GM19467 (cell line): ENCODE measurements at regions not wholly inside any gene's neighbourhood (a gene's known extent, or its start where the extent isn't known, plus 50 kb on each side); places are given as distances from the start of the nearest gene placed in this dataset.
"Not testable (repeated sequence)": the region's sequence is repeated elsewhere in the genome, so short reads cannot be mapped to it uniquely, and the experiment has no call there.

Source experiments
- ATAC-seq: cut with Tn5 transposase; IDR thresholded peaks from one replicate; pipeline ENCODE4 v1.9.1; 2021; ENCODE audit warnings: mild to moderate bottlenecking, moderate library complexity; ENCODE audit not compliant: unreplicated experiment

DNA sequence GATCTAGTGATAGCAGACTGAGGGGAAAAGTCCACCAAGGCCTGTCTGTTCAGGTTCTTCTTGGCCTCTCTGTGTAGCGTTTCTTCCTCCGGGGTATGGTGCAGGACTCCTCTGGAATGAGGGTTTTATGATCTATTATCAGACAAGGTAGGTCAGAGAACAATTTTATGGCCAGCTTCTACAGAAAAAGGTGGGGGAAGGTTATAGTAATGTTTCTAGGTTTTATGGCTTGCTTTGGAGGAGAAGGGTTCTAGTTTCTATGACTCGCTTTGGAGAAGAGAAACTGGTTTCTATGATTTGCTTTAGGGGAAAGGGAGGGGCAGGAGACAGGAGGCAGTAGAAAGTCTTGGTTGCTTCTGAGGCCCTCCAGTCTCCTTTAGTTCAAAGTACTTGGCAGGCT lies 144.8 kb upstream of the LAMA2 start:
- no peak for ATAC-seq

DNA sequence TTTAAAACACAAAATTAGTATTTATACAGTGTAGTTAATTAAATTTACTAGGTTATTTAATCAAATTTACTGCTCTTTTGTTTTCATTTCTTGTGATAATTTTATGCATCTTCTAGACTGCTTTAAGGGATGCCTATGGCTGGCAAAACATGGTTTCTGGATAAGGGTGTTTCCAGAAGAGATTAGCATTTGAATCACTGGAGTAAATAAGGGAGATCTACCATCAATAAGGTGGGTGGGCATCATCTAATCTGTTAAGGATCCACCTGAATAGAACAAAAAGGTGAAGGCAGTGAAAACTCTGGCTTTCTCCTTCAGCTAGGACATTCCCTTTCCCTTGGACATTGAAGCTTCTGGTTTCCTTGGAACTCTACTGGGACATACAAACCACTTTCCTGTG lies 146.2 kb upstream of the LAMA2 start:
- no peak for ATAC-seq

DNA sequence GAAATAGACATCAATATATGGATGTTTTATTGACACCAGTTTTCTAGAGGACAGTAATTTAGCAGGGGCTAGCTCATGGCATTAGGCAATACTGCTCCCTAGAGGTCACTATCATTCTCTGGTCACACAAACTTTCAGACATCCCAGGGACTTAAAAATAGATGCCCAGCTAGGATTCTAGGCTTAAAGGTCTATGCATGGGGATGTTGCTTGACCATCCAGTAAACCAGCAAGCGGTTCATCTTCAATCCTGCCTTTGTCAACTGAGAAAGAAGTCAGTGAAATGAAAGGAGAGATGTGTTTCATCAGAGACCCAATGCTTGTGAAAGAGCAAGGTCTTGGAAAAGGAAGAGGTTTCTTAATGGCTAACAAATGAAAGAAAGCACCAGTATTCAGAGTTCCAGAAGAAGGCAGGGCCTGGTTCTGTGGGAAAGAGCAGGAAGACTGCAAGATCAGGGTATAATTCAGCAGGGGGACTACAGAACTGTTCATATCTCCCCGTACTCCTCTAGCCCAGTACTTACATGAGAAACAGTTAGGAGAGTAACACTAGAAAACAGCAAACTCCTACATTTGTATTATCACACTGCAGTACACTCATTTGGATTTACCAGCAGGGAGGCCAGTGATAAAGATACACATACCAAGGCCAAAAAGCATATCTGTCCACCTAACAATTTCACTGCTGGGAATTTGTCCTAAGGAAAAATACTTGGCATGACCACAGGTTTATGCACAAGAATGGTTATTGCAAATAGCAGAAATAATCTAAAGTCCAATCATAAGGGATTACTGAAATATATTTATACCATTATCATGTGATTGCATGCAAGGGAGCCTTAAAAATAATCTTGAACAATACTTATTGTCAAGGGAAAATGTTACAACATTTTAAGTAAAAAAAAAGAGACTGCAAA lies 151.4 kb upstream of the LAMA2 start:
- no peak for ATAC-seq

DNA sequence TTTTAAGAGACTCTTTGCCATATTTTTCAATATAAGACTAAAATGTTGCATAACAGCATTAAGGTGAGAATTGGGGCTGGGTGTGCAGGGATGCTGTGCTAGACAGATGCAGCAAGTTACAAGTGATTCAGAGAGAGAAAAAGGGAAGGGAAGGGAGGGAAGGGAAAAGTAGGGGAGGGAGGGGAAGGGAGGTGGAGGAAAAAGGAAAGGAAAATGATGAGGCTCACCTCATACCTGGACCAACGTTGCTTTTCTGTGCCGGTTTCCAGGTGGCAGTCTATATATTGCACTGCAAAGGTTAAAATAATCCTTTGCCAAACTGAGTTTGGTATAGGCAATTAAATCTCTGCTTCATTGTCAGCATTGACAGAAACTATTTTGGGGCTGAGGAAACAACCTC lies 155.4 kb upstream of the LAMA2 start:
- no peak for ATAC-seq

DNA sequence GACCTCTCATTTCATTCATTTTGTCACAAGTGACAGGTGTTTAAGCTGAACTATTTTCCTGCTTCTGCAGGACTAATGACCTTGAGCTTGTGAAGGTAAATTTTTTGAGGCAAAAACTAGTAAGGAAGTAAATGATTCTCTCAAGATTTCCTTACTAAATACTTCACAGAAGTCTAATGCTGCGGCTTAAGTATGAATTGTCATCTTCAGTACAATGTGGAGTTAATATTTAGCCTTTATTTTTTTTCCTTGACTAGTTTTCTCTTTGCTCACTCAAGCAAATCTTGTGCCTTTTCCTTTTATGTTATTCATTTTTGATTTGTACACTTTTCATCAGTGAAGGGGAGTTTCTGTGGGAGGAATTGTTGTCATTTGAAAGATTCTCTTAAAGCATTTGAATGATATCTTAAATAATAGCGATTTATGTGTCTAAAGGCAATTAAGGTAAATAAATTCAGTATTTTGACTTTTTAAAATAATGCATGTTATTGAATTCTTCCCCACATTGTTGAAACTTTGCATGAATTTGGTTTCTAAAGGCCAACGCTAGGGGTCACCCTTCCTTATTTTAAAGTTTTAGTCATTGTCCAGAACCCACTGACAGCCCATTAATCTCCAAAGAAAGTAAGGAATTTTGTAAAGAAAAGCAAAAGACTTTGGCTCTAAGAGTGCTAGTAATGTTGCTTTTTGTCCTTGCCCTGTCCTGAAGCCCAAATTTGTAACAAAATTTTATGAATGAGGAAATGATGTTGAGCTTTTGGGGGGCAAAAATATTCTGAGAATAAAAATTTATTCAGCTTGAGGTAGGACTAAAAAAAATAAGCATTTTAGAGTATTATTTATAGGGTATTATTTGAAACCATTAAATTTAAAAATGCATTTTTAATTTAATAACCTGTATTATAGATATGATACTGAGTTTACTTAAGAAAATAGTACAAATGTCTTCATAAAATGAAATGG lies 157.4 kb upstream of the LAMA2 start:
- ATAC-seq = no peak

DNA sequence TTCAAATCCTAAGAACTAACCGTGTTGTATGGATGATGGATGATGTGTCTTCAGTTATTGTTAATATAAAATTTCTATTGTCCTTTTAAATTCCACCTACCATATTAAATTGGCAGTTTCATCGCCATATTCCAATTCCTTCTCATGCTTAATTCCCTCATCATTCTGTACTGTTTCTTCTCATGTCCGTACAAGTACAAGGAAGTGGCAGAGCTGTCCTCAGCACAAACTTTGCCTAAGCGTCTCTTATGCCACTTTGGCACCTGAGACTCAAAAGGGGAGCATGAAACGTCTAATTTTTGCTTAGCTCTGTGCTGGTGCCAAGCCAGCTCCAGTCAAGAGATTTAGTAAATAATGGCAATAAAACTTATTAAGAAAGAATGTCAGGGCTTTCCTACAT lies 158.2 kb upstream of the LAMA2 start:
- no peak for ATAC-seq

DNA sequence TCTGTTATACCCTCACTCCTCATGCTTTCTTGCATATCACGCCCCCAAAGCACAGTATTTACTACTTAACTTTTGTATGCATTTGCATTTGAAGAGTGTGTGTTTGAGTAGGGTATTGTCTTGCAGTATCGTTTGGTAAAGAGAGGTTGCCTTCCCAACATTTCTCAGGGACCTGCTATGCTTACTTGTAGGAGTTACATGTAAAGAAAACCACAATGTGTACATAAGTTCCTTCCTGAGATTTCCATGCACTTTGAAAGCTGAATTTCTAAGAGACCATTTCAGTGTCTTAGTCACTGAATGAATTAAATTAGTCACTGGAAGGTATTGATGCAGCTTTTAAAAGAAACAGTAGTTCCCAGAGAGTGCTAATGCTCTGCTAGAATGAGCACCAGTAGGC lies 159.3 kb upstream of the LAMA2 start:
- ATAC-seq = no peak

DNA sequence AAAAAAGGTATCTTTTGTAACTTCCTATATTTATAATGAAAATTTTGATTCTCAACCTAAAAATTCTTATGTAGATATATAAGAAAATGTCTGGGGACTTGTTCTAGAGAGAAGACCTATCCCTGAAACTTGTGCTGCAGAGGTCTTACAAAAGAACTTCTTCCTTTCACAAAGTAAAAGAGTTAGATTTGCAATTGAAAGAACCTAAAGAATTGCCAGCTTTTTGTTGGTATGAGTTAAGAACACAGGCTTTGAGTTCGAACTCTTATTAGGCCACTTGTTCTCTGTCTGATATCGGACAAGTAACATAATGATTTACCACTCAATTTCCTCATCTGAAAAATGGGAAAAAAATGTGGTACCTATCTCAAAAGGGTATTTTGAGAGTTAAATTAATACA lies 162.0 kb upstream of the LAMA2 start:
- no peak for ATAC-seq

DNA sequence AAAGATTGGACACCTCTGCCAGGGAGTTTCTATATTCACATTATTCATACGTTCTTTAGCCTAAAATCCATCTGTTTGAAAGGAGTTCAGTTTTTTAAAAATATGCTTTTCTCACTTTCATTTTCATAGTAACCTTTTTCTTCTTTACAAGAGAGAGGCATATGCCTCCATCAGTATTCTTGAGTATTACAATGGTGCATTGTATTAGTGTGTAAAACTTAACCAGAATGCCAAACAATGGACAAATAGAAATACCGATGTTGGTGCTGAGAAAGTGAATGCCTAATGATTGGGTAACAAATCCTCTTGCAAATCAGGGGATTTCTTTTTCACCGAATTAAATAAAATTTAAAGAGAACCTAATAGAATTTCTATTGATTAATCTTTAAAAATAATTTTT lies 163.2 kb upstream of the LAMA2 start:
- ATAC-seq = no peak

DNA sequence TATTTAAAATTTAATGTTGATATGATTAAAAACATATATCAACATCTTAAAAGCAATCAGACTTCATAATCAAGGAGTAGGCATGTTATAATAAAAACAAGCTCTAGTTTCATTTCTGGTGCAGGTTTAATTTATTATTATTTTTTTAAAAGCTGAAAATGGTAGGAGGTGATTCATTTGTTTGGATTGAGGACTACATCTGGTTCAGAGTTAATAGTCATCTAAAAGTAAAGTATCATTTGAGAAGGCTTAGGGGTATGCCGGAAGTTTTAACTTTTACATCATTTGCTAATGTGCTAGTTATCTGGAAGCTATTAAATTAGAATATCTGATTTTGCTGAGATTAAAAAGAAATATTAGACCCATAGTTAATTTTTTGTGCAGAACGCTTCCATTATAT lies 169.5 kb upstream of the LAMA2 start:
- ATAC-seq = no peak

DNA sequence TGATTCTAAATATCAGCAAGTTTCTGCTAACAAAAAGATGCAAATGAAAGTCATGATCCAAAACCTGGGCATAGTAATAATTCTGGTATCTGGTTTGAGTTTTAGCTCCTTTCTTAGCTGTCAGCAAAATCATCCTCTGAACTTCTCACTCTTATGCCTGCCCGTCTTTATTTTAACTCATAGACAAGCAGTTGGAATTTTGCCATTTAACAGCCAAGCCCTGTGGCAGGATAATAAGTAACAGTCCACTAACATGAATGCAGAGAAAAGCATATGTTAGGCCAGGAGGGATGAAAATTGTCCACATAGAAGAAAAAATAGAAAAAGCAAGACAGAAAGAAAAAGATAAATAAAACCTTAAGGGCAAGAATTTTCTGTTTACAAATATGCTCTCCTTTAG lies 170.0 kb upstream of the LAMA2 start:
- ATAC-seq = no peak

DNA sequence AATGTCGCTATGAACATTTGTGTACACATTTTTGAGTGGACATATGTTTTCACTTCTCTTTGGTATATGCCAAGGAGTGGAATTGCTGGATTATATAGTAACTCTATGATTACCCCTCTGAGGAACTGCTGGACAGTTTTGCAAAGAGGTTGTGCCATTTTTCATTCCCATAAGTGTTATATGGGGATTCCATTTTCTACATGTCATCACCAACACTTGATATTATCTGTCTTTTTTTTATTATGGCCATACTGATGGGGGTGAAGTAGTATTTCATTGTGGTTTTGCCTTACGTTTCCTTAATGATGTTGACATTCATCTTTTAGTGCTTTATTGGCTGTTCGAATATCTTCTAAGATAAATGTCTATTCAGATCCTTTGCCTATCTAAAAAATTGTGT lies 171.8 kb upstream of the LAMA2 start:
- no peak for ATAC-seq

DNA sequence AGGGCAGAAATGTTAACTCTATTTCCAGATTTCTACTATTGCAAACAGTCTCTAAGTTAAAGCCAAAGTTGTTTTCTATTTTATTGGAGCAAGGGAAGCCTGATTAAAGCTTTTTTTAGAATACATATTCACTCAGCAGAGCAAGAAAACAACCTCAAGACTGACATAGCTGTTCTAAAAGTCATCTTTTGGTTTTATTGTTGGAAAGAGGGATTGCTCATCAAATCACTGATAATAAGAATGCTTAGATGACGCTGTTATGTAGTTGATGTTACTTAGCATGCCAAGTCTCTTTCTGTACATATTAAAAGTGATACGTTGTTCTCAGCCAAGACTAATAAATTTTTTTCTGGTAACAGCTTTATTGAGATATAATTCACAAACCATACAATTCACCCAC lies 172.6 kb upstream of the LAMA2 start:
- no peak for ATAC-seq

DNA sequence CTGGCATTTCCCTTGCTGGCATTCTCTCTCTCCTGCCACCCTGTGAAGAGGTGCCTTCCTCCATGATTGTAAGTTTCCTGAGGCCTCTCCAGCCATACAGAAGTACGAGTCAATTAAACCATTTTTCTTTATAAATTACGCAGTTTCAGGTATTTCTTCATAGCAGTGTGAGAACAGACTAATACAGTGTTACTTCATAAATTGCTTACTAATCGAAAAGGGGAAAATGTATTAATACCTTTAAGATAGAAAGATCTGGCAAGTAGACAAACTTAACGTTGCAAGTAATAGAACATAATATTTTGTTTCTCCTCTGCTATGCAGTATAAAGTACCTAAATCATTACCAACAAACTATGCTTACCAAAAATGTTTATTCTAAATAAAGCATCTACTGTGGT lies 178.3 kb upstream of the LAMA2 start:
- no peak for ATAC-seq

DNA sequence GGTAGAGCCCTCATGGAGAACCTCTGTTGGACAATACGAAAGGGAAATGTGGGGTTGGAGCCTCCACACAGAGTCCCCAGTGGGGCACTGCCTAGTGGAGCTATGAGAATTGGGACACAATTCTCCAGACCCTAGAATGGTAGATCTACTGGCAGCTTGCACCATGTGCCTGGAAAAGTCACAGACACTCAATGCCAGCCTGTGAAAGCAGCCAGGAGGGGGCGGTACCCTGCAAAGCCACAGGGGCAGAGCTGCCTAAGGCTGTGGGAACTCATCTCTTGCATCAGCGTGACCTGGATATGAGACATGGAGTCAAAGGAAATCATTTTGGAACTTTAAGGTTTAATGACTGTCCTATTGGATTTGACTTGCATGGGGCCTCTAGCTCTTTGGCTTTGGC lies 179.1 kb upstream of the LAMA2 start:
- ATAC-seq = not testable (repeated sequence)

DNA sequence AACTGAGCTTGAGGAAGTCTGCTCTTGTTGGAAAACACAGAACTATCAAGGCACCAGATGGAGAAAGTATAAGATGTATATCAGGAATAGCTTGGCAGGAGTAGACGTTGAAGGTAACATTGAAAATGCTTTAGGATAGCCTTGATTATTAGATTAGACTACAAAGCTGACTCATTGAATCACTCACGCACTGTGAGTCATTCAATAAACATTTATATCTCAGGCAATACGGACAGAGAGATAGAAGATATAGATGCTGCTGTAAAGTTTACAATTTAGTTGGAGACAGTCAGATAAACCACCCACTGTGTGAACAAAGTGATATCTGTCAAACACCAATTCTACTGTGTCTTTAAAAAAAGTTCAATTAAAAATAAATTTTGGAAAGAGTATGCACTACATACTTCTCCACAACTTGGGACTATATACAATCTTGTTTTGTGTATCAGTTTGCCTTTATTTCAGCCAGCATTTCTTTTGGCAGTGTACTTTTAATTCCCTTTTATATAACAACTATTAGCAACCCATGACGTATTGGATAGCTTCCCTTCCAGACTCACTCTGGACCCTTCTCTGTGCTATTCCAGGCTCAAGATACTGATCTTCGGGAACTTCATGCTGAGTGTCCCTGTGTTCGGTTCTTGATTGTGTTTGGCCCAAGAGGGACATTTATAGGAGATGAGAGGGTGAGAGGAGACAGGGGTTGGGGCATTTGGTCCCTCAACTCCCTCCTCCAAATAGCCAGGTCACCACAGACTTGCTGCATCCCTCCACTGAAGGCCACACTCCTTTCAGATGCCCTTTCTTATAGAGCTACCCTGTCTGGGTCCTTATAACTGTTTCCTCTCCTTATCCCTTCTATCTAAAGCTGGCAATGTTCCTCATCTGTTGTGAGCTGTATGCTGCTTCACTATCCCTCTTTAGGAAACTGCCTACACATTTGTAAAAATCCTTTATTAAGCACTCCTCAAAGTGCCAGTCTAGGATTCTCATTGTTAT lies 176.6 kb upstream of the PTPRK start:
- ATAC-seq = no peak

DNA sequence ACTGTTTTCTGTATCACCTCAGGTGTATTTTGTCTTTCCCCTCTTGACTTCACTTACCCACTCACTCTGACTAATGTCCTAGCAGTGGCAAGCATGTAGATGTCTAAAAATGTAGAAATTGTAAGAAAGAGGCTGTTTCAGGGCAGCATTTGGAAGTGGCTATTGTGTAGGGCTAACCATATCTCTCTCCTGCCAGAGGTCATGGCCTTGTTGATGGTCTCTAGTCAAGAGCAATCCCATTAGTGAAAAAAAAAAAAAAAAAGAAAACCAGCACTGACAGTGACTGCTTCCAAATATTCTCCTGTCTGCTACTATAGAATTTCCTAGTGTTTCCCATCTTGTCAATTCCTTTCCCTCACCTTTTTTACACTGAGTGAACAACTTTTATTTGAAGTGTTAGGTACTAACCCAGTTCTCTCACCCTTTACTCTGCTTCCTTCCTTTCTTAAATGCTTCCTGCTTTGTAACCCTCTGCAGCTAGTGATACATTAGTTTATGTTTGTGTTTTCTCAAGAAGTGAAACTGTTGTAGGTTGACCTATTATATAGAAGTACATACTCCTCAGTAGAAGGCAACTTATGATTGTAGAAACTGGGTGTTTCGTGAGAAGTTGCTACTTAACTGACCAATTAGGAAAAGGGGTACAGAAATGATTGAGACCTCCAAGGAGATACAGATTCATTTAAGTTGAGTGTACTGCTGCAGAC lies 174.1 kb upstream of the PTPRK start:
- ATAC-seq = peak; percentile 98

DNA sequence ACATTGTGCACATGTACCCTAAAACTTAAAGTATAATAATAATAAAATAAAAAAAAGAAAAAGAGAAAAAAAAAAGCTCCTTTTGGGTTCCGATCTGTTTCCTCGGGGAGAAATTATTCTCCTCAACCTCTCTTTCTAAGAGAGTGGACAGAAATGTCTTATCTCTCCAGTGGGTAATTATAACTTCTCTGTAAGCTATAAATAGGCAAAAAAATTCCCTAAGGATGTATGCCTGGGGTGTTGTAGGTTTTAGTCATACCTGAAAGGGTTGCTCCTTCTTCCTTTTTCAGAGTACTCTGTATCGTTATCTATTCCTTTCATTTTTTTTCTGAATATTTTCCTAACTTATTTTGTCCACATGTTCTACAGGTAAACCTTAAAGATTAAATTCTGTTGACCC lies 169.7 kb upstream of the PTPRK start:
- no peak for ATAC-seq

DNA sequence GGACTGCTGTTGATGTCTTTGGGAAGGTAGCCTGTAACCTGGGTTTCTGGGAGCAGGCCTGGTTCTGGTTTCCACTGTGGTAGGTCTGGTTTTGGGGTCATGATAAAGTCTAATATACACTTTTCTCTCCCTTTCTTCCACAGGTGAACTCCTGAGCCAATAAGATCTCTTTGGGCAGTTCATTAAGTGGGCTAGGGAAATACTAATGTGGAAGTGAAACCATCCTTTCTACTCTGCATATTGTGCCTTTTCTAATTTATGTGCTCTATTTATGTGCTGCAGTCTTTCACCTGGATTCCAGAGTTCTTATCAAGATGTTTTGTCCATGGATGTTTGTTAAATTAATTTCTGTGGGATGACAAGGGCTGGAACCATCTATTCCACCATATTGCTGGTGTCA lies 165.7 kb upstream of the PTPRK start:
- ATAC-seq = no peak

DNA sequence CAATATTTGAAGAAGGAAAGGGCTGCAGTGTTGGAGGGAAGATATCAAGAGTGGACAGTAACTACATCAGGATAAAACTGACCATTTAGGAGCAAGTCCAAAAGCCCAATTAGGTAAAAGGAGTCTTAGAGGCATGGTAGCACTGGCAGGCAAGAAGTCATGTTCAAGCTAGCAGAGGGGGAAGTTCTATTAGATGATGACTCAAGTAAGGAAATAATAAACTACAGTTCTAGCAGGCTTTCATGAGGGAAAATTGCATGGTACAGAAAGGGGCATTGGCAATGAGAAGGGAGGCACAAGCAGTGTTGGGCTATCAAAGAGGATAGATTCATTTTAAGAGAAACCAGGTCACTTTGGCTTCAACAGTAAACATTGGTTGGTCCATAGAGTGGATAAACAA lies 156.1 kb upstream of the PTPRK start:
- no peak for ATAC-seq
